HepG2 (cell line): ENCODE measurements at regions not wholly inside any gene's neighbourhood (a gene's known extent, or its start where the extent isn't known, plus 50 kb on each side); places are given as distances from the start of the nearest gene placed in this dataset.

ENCODE experiments used
- ATAC-seq: fragments of 200-7000 bp; cut with Tn5 transposase; 3 replicates; pipeline ENCODE4 v1.9.1; 2020; ENCODE audit warnings: mild to moderate bottlenecking, moderate library complexity
- BruUV-seq: library from RNA; stranded (reverse); fragments of 400-500 nt; replicated peaks from 2 replicates; lab custom pipeline; 2021; lab: Mats Ljungman, UMichigan
- CTCF ChIA-PET: fragments of 300-600 bp; formaldehyde crosslinking; extraction: SDS; loops from one replicate; lab custom pipeline; 2021; ENCODE audit warnings: low total read pairs, inconsistent platforms, low intra/inter-chr PET ratio; lab: Yijun Ruan, JAX
- POLR2A ChIA-PET: fragments of 350-600 bp; sonication (Branson Sonifier 250); formaldehyde crosslinking; loops from one replicate; lab custom pipeline; 2020; ENCODE audit warnings: antibody characterized with exemption, inconsistent platforms; lab: Yijun Ruan, JAX
- DNase-seq: peaks from one replicate; pipeline ENCODE4 v3.0.0-alpha.2; 2015; ENCODE audit warnings: low spot score
- FAIRE-seq: peaks from 3 replicates; lab custom pipeline; 2011; peaks lifted over from hg19 to GRCh38; lab: Jason Lieb, UNC
- H2AFZ ChIP-seq: one replicate; pipeline ENCODE4 v1.6.1; 2011; ENCODE audit warnings: low read length, inconsistent platforms
- H3K27ac ChIP-seq: fragments of 300-600 bp; 3 replicates; pipeline ENCODE4 v1.8.0; 2011; ENCODE audit warnings: mixed run types, mild to moderate bottlenecking, mixed read lengths, low read length, inconsistent platforms; ENCODE audit not compliant: insufficient read depth; ENCODE audit errors: extremely low read length
- H3K27me3 ChIP-seq, 2 experiments: fragments of 200-600 bp in 1 of 2; 2 replicates in 1 of 2; 3 replicates in 1 of 2; pipeline versions ENCODE4 v1.6.0 to v1.8.0; 2011; ENCODE audit warnings: low read length in 2 of 2, mild to moderate bottlenecking in 2 of 2, moderate library complexity in 2 of 2, inconsistent platforms in 1 of 2; ENCODE audit not compliant: insufficient read depth in 2 of 2, control insufficient read depth in 1 of 2
- H3K36me3 ChIP-seq, 2 experiments: fragments of 200-600 bp in 1 of 2; replicated peaks in 1 of 2; 2 replicates in 1 of 2; 3 replicates in 1 of 2; pipeline versions ENCODE4 v1.5.1 to v1.8.0; 2011; ENCODE audit warnings: low read length in 2 of 2, inconsistent platforms in 1 of 2; ENCODE audit not compliant: insufficient read depth in 2 of 2, control insufficient read depth in 1 of 2
- H3K4me1 ChIP-seq: 2 replicates; pipeline ENCODE4 v1.5.1; 2012; ENCODE audit warnings: low read length, inconsistent platforms; ENCODE audit not compliant: insufficient read depth
- H3K4me2 ChIP-seq: 2 replicates; pipeline ENCODE4 v1.6.0; 2011; ENCODE audit warnings: low read depth, low read length, inconsistent platforms
- H3K4me3 ChIP-seq, 3 experiments: fragments of 200-600 bp in 1 of 3; sonication (generic), shearing (Covaris generic) in 1 of 3; replicated peaks in 1 of 3; 2 replicates each; pipeline ENCODE4 v1.5.1; 2011 to 2016; ENCODE audit warnings: low read length in 3 of 3, inconsistent platforms in 2 of 3, low read depth in 2 of 3, mild to moderate bottlenecking in 2 of 3, control low read depth in 1 of 3, mixed read lengths in 1 of 3; ENCODE audit not compliant: insufficient read depth in 1 of 3
- H3K79me2 ChIP-seq: one replicate; pipeline ENCODE4 v1.6.1; 2011; ENCODE audit warnings: low read length, inconsistent platforms; ENCODE audit not compliant: insufficient read depth
- H3K9ac ChIP-seq: 2 replicates; pipeline ENCODE4 v1.6.0; 2011; ENCODE audit warnings: mild to moderate bottlenecking, low read depth, low read length, inconsistent platforms; ENCODE audit not compliant: insufficient read depth
- H3K9me3 ChIP-seq: 2 replicates; pipeline ENCODE4 v1.5.1; 2012; ENCODE audit warnings: mild to moderate bottlenecking, low read length
- H4K20me1 ChIP-seq: 2 replicates; pipeline ENCODE4 v1.6.0; 2011; ENCODE audit warnings: inconsistent platforms, mild to moderate bottlenecking, low read length, moderate library complexity; ENCODE audit not compliant: insufficient read depth
- ARNTL ChIP-seq: sonication (generic); formaldehyde crosslinking; IDR thresholded peaks from 2 replicates; pipeline ENCODE4 v1.4.0; 2020; ENCODE audit warnings: mild to moderate bottlenecking, missing genetic modification reagents
- ATF5 ChIP-seq: sonication (generic); formaldehyde crosslinking; IDR thresholded peaks from 2 replicates; pipeline ENCODE4 v1.4.0; 2020; ENCODE audit warnings: mild to moderate bottlenecking, low read depth, missing genetic modification reagents
- ATF7 ChIP-seq, 2 experiments: fragments of 450-650 bp in 1 of 2; sonication (generic) in 1 of 2; formaldehyde crosslinking in 1 of 2; IDR thresholded peaks; 2 replicates each; pipeline versions ENCODE4 v1.4.0 to v1.6.1; 2016 to 2020; ENCODE audit warnings: antibody characterized with exemption in 1 of 2, mild to moderate bottlenecking in 1 of 2, missing genetic modification reagents in 1 of 2
- CEBPB ChIP-seq: IDR thresholded peaks from 2 replicates; pipeline ENCODE4 v1.6.1; 2011; ENCODE audit warnings: low read depth, low read length, improper control_type of control experiment, borderline replicate concordance
- NFE2L1 ChIP-seq: sonication (generic); formaldehyde crosslinking; IDR thresholded peaks from 2 replicates; pipeline ENCODE4 v1.4.0; 2020; ENCODE audit warnings: missing genetic modification reagents, mild to moderate bottlenecking, borderline replicate concordance
- ZNF616 ChIP-seq: sonication (generic); formaldehyde crosslinking; IDR thresholded peaks from 2 replicates; pipeline ENCODE4 v1.5.0; 2020; ENCODE audit warnings: low read depth, mild to moderate bottlenecking, missing genetic modification reagents
- WGBS: methylation state at CpG from one replicate; pipeline ENCODE4 v1.1.6; 2017; ENCODE audit warnings: low lambda C conversion rate; 5-methylcytosine and 5-hydroxymethylcytosine counted together
- in situ Hi-C: cut with HindIII; loops from 2 replicates; pipeline ENCODE4 v1.10.0; 2017; ENCODE audit warnings: low pct_unique_long_range_greater_than_20kb; ENCODE audit not compliant: extremely low pct_ligation_motif_present
- intact Hi-C: fragments of 100-400 bp; cut with micrococcal nuclease; formaldehyde crosslinking; loops from one replicate; pipeline ENCODE4 v1.10.0; 2022; ENCODE audit not compliant: unreplicated experiment
- TF ChIP-seq, protein P1 (sequence below): sonication (generic); formaldehyde crosslinking; IDR thresholded peaks from 2 replicates; pipeline ENCODE4 v1.9.0; 2021; ENCODE audit warnings: mild to moderate bottlenecking, missing genetic modification reagents
- TF ChIP-seq, protein P2 (sequence below): sonication (generic); formaldehyde crosslinking; IDR thresholded peaks from 2 replicates; pipeline ENCODE4 v1.4.0; 2020; ENCODE audit warnings: missing genetic modification reagents

GRCh38 chr2:164151522-164151921, 415.7 kb upstream of the FIGN start:
- no peak for FAIRE-seq
- ChIA-PET CTCF (no interaction called here), POLR2A (no interaction called here)
- ATAC-seq: no peak
- Histone ChIP-seq H3K79me2 (no peaks in the 10 kb centered on the region), H2AFZ (no peak overlapping the region), H3K36me3 (no peaks in the 10 kb centered on the region), H3K9me3 (no peaks in the 10 kb centered on the region), H3K4me2 (no peak overlapping the region), H3K4me3 (no peak overlapping the region), H3K27me3 (no peaks in the 10 kb centered on the region), H4K20me1 (no peaks in the 10 kb centered on the region), H3K9ac (no peak overlapping the region), H3K4me1 (no peaks in the 10 kb centered on the region), H3K27ac (no peak overlapping the region)
- 2% methylated on average over 5 of the region's 5 CpGs for WGBS
- DNase-seq: no peak
- in situ Hi-C loops: no loop called here
- intact Hi-C loops: no loop called here
- no TSS peak for BruUV-seq
- TF ChIP-seq ARNTL (CRISPR knock-in tag): no peak
- peak; percentile 8; the same call in 1 of the 2 replicates for TF ChIP-seq ATF7 (IDR thresholded peaks at IDR 0.05)
- no peak for TF ChIP-seq ATF7 (CRISPR knock-in tag; IDR thresholded peaks at IDR 0.05)
- TF ChIP-seq CEBPB: peak; percentile 69
- TF ChIP-seq NFE2L1 (CRISPR knock-in tag): no peak
- no peak for TF ChIP-seq ZNF616 (CRISPR knock-in tag)

- no peak overlapping the region for H2AFZ ChIP-seq
- BruUV-seq: no TSS peak
- TF ChIP-seq, protein P1, sequence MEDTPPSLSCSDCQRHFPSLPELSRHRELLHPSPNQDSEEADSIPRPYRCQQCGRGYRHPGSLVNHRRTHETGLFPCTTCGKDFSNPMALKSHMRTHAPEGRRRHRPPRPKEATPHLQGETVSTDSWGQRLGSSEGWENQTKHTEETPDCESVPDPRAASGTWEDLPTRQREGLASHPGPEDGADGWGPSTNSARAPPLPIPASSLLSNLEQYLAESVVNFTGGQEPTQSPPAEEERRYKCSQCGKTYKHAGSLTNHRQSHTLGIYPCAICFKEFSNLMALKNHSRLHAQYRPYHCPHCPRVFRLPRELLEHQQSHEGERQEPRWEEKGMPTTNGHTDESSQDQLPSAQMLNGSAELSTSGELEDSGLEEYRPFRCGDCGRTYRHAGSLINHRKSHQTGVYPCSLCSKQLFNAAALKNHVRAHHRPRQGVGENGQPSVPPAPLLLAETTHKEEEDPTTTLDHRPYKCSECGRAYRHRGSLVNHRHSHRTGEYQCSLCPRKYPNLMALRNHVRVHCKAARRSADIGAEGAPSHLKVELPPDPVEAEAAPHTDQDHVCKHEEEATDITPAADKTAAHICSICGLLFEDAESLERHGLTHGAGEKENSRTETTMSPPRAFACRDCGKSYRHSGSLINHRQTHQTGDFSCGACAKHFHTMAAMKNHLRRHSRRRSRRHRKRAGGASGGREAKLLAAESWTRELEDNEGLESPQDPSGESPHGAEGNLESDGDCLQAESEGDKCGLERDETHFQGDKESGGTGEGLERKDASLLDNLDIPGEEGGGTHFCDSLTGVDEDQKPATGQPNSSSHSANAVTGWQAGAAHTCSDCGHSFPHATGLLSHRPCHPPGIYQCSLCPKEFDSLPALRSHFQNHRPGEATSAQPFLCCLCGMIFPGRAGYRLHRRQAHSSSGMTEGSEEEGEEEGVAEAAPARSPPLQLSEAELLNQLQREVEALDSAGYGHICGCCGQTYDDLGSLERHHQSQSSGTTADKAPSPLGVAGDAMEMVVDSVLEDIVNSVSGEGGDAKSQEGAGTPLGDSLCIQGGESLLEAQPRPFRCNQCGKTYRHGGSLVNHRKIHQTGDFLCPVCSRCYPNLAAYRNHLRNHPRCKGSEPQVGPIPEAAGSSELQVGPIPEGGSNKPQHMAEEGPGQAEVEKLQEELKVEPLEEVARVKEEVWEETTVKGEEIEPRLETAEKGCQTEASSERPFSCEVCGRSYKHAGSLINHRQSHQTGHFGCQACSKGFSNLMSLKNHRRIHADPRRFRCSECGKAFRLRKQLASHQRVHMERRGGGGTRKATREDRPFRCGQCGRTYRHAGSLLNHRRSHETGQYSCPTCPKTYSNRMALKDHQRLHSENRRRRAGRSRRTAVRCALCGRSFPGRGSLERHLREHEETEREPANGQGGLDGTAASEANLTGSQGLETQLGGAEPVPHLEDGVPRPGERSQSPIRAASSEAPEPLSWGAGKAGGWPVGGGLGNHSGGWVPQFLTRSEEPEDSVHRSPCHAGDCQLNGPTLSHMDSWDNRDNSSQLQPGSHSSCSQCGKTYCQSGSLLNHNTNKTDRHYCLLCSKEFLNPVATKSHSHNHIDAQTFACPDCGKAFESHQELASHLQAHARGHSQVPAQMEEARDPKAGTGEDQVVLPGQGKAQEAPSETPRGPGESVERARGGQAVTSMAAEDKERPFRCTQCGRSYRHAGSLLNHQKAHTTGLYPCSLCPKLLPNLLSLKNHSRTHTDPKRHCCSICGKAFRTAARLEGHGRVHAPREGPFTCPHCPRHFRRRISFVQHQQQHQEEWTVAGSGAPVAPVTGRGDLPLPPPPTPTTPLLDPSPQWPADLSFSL (CRISPR knock-in tag): no peak
- TF ChIP-seq, protein P2, sequence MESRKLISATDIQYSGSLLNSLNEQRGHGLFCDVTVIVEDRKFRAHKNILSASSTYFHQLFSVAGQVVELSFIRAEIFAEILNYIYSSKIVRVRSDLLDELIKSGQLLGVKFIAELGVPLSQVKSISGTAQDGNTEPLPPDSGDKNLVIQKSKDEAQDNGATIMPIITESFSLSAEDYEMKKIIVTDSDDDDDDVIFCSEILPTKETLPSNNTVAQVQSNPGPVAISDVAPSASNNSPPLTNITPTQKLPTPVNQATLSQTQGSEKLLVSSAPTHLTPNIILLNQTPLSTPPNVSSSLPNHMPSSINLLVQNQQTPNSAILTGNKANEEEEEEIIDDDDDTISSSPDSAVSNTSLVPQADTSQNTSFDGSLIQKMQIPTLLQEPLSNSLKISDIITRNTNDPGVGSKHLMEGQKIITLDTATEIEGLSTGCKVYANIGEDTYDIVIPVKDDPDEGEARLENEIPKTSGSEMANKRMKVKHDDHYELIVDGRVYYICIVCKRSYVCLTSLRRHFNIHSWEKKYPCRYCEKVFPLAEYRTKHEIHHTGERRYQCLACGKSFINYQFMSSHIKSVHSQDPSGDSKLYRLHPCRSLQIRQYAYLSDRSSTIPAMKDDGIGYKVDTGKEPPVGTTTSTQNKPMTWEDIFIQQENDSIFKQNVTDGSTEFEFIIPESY (CRISPR knock-in tag): no peak
- TF ChIP-seq CEBPB (0 out of 2 replicates have a peak, but pooled peaks have one; percentile 20), ATF5 (CRISPR knock-in tag) (no peak)
Measured at GRCh38 chr2:164150604-164151003, 414.8 kb upstream of the FIGN start.

More at GRCh38 chr2:164150604-164151003, 414.8 kb upstream of the FIGN start:
- Histone ChIP-seq H3K36me3 (no peaks in the 10 kb centered on the region), H4K20me1 (no peaks in the 10 kb centered on the region), H3K4me2 (no peak overlapping the region), H3K4me3 (no peak overlapping the region), H3K79me2 (no peaks in the 10 kb centered on the region), H3K4me1 (no peaks in the 10 kb centered on the region), H3K9me3 (no peaks in the 10 kb centered on the region), H3K27ac (no peak overlapping the region), H3K27me3 (no peaks in the 10 kb centered on the region), H3K9ac (no peak overlapping the region)
- intact Hi-C loops (no loop called here), in situ Hi-C loops (no loop called here)
- DNase-seq: no peak
- CTCF ChIA-PET: no interaction called here
- FAIRE-seq: no peak
- POLR2A ChIA-PET: no interaction called here
- no peak for ATAC-seq
